Gastrocnemius medialis (tissue), 4 donors: ENCODE measurements at regions not wholly inside any gene's neighbourhood (a gene's known extent, or its start where the extent isn't known, plus 50 kb on each side); places are given as distances from the start of the nearest gene placed in this dataset.
"Not testable (repeated sequence)": the region's sequence is repeated elsewhere in the genome, so short reads cannot be mapped to it uniquely, and the experiment has no call there.

ENCODE experiments used
- ATAC-seq, 2 donors: fragments of 150-250 bp; one replicate each; pipeline ENCODE4 v1.9.1; 2016
- DNase-seq, 2 donors: peaks; one replicate each; pipeline ENCODE4 v3.0.0-alpha.2; 2019
- H3K27ac ChIP-seq, 4 donors: fragments of 200-600 bp; sonication (generic); 1 replicate in 1 of 4; 2 replicates in 3 of 4; pipeline ENCODE4 v1.5.1; 2016 to 2018; ENCODE audit warnings: mild to moderate bottlenecking in 2 of 4, moderate library complexity in 1 of 4
- H3K27me3 ChIP-seq, 3 donors: fragments of 200-600 bp; sonication (generic) in 2 of 3; 1 replicate in 1 of 3; 2 replicates in 2 of 3; pipeline versions ENCODE4 v1.5.1 to v1.6.0; 2016 to 2019; ENCODE audit warnings: mild to moderate bottlenecking in 1 of 3, moderate library complexity in 1 of 3
- H3K36me3 ChIP-seq, 2 donors: fragments of 200-600 bp; sonication (generic) in 1 of 2; one replicate each; pipeline ENCODE4 v1.5.1; 2017 to 2018
- H3K4me1 ChIP-seq, 2 donors: fragments of 200-600 bp; sonication (generic) in 1 of 2; one replicate each; pipeline ENCODE4 v1.5.1; 2016 to 2017; ENCODE audit warnings: mild to moderate bottlenecking in 2 of 2
- H3K4me3 ChIP-seq, 4 donors: fragments of 200-600 bp; sonication (generic) in 3 of 4; 1 replicate in 1 of 4; 2 replicates in 3 of 4; pipeline ENCODE4 v1.5.1; 2016 to 2019; ENCODE audit warnings: mild to moderate bottlenecking in 2 of 4
- H3K9me3 ChIP-seq, 3 donors: fragments of 200-600 bp; sonication (generic) in 2 of 3; 1 replicate in 1 of 3; 2 replicates in 2 of 3; pipeline ENCODE4 v1.5.1; 2016 to 2019
- POLR2A ChIP-seq, 2 donors: fragments of 450-650 bp; IDR thresholded peaks; one replicate each; pipeline ENCODE4 v1.6.1; 2017; ENCODE audit warnings: antibody characterized with exemption in 2 of 2, mild to moderate bottlenecking in 2 of 2, moderate library complexity in 2 of 2
- in situ Hi-C, 4 donors: fragments of 200-750 bp; cut with MboI; loops; one replicate each; pipeline versions ENCODE4 v1.15.0 to v1.8.0; 2017; ENCODE audit warnings: low sequenced_read_pairs in 4 of 4
- intact Hi-C: fragments of 100-400 bp; cut with DNase I; formaldehyde crosslinking; loops from one replicate; pipeline ENCODE4 v1.15.1; 2023; ENCODE audit warnings: low total_unique reads
- TF ChIP-seq, protein P1 (sequence below), 5 experiments: fragments of 450-650 bp in 3 of 5; fragments of 200-600 bp in 2 of 5; sonication (generic) in 2 of 5; IDR thresholded peaks in 4 of 5; conservative IDR thresholded peaks in 1 of 5; 1 replicate in 4 of 5; 2 replicates in 1 of 5; pipeline ENCODE4 v1.5.1; 2016 to 2019; ENCODE audit warnings: antibody characterized with exemption in 5 of 5, mild to moderate bottlenecking in 3 of 5, moderate library complexity in 3 of 5

- no peak for ATAC-seq
- DNase-seq: no peak
- TF ChIP-seq, protein P1, sequence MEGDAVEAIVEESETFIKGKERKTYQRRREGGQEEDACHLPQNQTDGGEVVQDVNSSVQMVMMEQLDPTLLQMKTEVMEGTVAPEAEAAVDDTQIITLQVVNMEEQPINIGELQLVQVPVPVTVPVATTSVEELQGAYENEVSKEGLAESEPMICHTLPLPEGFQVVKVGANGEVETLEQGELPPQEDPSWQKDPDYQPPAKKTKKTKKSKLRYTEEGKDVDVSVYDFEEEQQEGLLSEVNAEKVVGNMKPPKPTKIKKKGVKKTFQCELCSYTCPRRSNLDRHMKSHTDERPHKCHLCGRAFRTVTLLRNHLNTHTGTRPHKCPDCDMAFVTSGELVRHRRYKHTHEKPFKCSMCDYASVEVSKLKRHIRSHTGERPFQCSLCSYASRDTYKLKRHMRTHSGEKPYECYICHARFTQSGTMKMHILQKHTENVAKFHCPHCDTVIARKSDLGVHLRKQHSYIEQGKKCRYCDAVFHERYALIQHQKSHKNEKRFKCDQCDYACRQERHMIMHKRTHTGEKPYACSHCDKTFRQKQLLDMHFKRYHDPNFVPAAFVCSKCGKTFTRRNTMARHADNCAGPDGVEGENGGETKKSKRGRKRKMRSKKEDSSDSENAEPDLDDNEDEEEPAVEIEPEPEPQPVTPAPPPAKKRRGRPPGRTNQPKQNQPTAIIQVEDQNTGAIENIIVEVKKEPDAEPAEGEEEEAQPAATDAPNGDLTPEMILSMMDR (IDR thresholded peaks at IDR 0.05 in 4 of 5, conservative IDR thresholded peaks at IDR 0.05 in 1 of 5): no peak
- TF ChIP-seq POLR2A (IDR thresholded peaks at IDR 0.05): no peak
- Histone ChIP-seq H3K36me3 (no peaks in the 10 kb centered on the region), H3K4me3 (no peak overlapping the region), H3K9me3 (no peaks in the 10 kb centered on the region), H3K27me3 (peaks cover 0 to 5% (median 0%) of the 10 kb centered on the region in 3 donors), H3K27ac (no peak overlapping the region), H3K4me1 (no peaks in the 10 kb centered on the region)
- intact Hi-C loops (no loop called here), in situ Hi-C loops (no loop called here)
Measured at GRCh38 chrX:65971151-65971550, 68.7 kb downstream of the VSIG4 start.

DNA sequence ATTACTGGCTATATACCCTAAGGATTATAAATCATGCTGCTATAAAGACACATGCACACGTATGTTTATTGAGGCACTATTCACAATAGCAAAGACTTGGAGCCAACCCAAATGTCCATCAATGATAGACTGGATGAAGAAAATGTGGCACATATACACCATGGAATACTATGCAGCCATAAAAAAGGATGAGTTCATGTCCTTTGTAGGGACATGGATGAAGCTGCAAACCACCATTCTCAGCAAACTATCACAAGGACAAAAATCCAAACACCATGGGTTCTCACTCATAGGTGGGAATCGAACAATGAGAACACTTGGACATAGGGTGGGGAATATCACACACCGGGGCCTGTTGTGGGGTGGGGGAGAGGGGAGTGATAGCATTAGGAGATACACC is 72.7 kb downstream of the VSIG4 start:
- H3K36me3 ChIP-seq, H3K4me3 ChIP-seq, DNase-seq, H3K27me3 ChIP-seq, H3K27ac ChIP-seq, intact Hi-C loops, H3K9me3 ChIP-seq, in situ Hi-C loops, H3K4me1 ChIP-seq, ATAC-seq: not testable (repeated sequence)

DNA sequence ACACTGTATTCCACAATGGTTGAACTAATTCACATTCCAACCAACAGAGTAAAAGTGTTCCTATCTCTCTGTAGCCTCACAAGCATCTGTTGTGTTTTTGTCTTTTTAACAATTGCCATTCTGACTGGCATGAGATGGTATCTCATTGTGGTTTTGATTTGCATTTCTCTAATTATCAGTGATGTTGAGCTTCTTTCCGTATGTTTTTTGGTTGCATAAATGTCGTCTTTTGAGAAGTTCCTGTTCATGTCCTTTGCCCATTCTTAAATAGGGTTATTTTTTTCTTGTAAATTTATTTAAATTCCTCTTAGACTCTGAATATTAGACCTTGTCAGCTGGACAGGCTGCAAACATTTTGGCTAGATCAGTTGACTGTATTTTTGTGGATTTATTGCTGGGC is 78.2 kb downstream of the VSIG4 start:
- Histone ChIP-seq H3K4me1 (no peaks in the 10 kb centered on the region), H3K27ac (no peak overlapping the region), H3K4me3 (no peak overlapping the region), H3K9me3 (no peaks in the 10 kb centered on the region), H3K27me3 (no peaks in the 10 kb centered on the region), H3K36me3 (no peaks in the 10 kb centered on the region)
- ATAC-seq: no peak
- DNase-seq: no peak
- intact Hi-C loops: no loop called here
- in situ Hi-C loops: no loop called here
- TF ChIP-seq POLR2A (IDR thresholded peaks at IDR 0.05): no peak
- TF ChIP-seq, protein P1 (IDR thresholded peaks at IDR 0.05 in 4 of 5, conservative IDR thresholded peaks at IDR 0.05 in 1 of 5): no peak

DNA sequence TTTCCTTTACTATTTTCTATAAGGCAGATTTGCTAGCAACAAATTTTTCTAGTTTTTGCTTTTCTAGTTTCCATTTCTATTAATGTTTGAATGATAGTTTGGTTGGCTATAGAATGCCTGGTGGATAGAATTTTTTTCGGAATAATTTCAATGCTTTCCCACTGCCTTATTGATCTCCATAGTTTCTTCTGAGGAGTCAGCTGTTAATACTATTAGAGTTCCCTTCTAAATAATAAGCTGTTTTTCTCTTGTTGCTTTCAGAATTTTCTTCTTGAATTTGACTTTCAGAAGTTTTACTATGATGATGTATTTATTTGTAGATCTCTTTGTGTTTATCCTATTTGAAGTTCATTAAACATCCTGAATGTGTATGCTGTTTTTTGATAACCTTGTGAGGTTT is 91.8 kb downstream of the VSIG4 start:
- no peak for TF ChIP-seq POLR2A (IDR thresholded peaks at IDR 0.05)
- TF ChIP-seq, protein P1 (IDR thresholded peaks at IDR 0.05 in 4 of 5, conservative IDR thresholded peaks at IDR 0.05 in 1 of 5): no peak
- ATAC-seq (no peak), DNase-seq (no peak)
- Histone ChIP-seq H3K4me3 (no peak overlapping the region), H3K27ac (no peak overlapping the region), H3K4me1 (no peaks in the 10 kb centered on the region), H3K9me3 (peaks cover 0 to 8% (median 0%) of the 10 kb centered on the region in 3 donors), H3K36me3 (no peaks in the 10 kb centered on the region), H3K27me3 (peaks cover 0 to 1% (median 0%) of the 10 kb centered on the region in 3 donors)
- in situ Hi-C loops: no loop called here
- intact Hi-C loops: no loop called here

DNA sequence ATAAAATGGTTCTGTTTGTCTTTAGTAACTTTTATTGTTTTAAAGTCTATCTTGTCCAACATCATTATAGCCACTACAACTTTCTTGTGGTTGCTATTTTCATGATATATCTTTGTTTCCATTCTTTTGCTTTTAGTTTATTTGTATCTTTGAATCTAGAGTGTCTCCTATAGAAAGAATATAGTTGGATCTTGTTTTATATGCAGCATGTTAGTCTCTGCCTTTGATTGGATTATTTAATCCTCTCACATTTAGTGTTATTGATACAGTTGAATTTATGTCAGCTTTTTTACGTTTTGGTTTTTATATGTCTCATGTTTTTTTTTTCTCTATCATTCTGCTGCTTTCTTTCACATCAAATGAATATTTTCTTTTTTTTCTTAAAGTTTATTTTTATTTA is 98.1 kb downstream of the VSIG4 start:
- intact Hi-C loops (no loop called here), in situ Hi-C loops (no loop called here)
- ATAC-seq: no peak

More for the DNA sequence above, 98.1 kb downstream of the VSIG4 start:
- no peak overlapping the region for H3K4me3 ChIP-seq
- TF ChIP-seq, protein P1 (IDR thresholded peaks at IDR 0.05 in 4 of 5, conservative IDR thresholded peaks at IDR 0.05 in 1 of 5): no peak
- TF ChIP-seq POLR2A (IDR thresholded peaks at IDR 0.05): no peak
- no peak for DNase-seq
- H3K36me3 ChIP-seq: no peaks in the 10 kb centered on the region
- H3K9me3 ChIP-seq: peaks cover 0 to 19% (median 0%) of the 10 kb centered on the region in 3 donors
- no peaks in the 10 kb centered on the region for H3K27me3 ChIP-seq
- H3K4me1 ChIP-seq: no peaks in the 10 kb centered on the region
- H3K27ac ChIP-seq: no peak overlapping the region
